ENCODE measurements at regions not wholly inside any gene's neighbourhood (a gene's known extent, or its start where the extent isn't known, plus 50 kb on each side); places are given as distances from the start of the nearest gene placed in this dataset.

- no peak for ATAC-seq (ENCODE audit: insufficient read depth, low read depth)
Measured at GRCh38 chr20:16119909-16120308, 453.3 kb downstream of the KIF16B start.

GRCh38 chr20:16115911-16116552 is 457.2 kb downstream of the KIF16B start:
- H3K9ac ChIP-seq (ENCODE audit: low read depth, low read length) = no peak overlapping the region
- H3K4me3 ChIP-seq (ENCODE audit: low read depth in 1 of 2, low read length in 2 of 2) = no peak overlapping the region
- no peaks in the 10 kb centered on the region for H4K20me1 ChIP-seq (ENCODE audit: insufficient read depth, low read length)
- H3K27ac ChIP-seq (ENCODE audit: low read length) = no peak overlapping the region
- no peaks in the 10 kb centered on the region for H3K36me3 ChIP-seq (ENCODE audit: insufficient read depth, low read length)
- no peaks in the 10 kb centered on the region for H3K9me3 ChIP-seq (ENCODE audit: insufficient read depth, low read length, severe bottlenecking)
- TF ChIP-seq EZH2 (IDR thresholded peaks at IDR 0.05; ENCODE audit: borderline replicate concordance, low read depth, low read length, severe bottlenecking) (no peak), CTCF (IDR thresholded peaks at IDR 0.05; ENCODE audit: borderline replicate concordance, extremely low read depth, low read length, poor library complexity, severe bottlenecking) (no peak)
- no peaks in the 10 kb centered on the region for H3K27me3 ChIP-seq (ENCODE audit: insufficient read depth, low read length, poor library complexity)
- DNase-seq (no peak), ATAC-seq (ENCODE audit: insufficient read depth, low read depth) (no peak)
- no peak overlapping the region for H2AFZ ChIP-seq (ENCODE audit: low read depth, low read length)
- no peaks in the 10 kb centered on the region for H3K79me2 ChIP-seq (ENCODE audit: insufficient read depth, low read length)
- H3K4me1 ChIP-seq (ENCODE audit: insufficient read depth, low read length) = no peaks in the 10 kb centered on the region
- no peak overlapping the region for H3K4me2 ChIP-seq (ENCODE audit: insufficient read depth, low read length)

More at GRCh38 chr20:16119909-16120308, 453.3 kb downstream of the KIF16B start:
- Histone ChIP-seq H3K79me2 (ENCODE audit: insufficient read depth, low read length) (no peaks in the 10 kb centered on the region), H3K27ac (ENCODE audit: low read length) (no peak overlapping the region), H3K4me3 (ENCODE audit: low read depth in 1 of 2, low read length in 2 of 2) (no peak overlapping the region), H3K4me2 (ENCODE audit: insufficient read depth, low read length) (no peak overlapping the region), H3K9ac (ENCODE audit: low read depth, low read length) (no peak overlapping the region), H3K36me3 (ENCODE audit: insufficient read depth, low read length) (no peaks in the 10 kb centered on the region), H4K20me1 (ENCODE audit: insufficient read depth, low read length) (no peaks in the 10 kb centered on the region), H3K4me1 (ENCODE audit: insufficient read depth, low read length) (no peaks in the 10 kb centered on the region), H2AFZ (ENCODE audit: low read depth, low read length) (no peak overlapping the region), H3K9me3 (ENCODE audit: insufficient read depth, low read length, severe bottlenecking) (no peaks in the 10 kb centered on the region), H3K27me3 (ENCODE audit: insufficient read depth, low read length, poor library complexity) (no peaks in the 10 kb centered on the region)
- DNase-seq = no peak
- TF ChIP-seq EZH2 (IDR thresholded peaks at IDR 0.05; ENCODE audit: borderline replicate concordance, low read depth, low read length, severe bottlenecking) (no peak), CTCF (IDR thresholded peaks at IDR 0.05; ENCODE audit: borderline replicate concordance, extremely low read depth, low read length, poor library complexity, severe bottlenecking) (no peak)

GRCh38 chr20:16113736-16114135 is 459.5 kb downstream of the KIF16B start:
- Histone ChIP-seq H3K27me3 (ENCODE audit: insufficient read depth, low read length, poor library complexity) (no peaks in the 10 kb centered on the region), H3K9me3 (ENCODE audit: insufficient read depth, low read length, severe bottlenecking) (no peaks in the 10 kb centered on the region), H3K9ac (ENCODE audit: low read depth, low read length) (no peak overlapping the region), H3K4me3 (ENCODE audit: low read depth in 1 of 2, low read length in 2 of 2) (no peak overlapping the region), H3K4me2 (ENCODE audit: insufficient read depth, low read length) (no peak overlapping the region), H3K36me3 (ENCODE audit: insufficient read depth, low read length) (no peaks in the 10 kb centered on the region), H3K79me2 (ENCODE audit: insufficient read depth, low read length) (no peaks in the 10 kb centered on the region), H4K20me1 (ENCODE audit: insufficient read depth, low read length) (no peaks in the 10 kb centered on the region), H3K4me1 (ENCODE audit: insufficient read depth, low read length) (no peaks in the 10 kb centered on the region), H2AFZ (ENCODE audit: low read depth, low read length) (no peak overlapping the region), H3K27ac (ENCODE audit: low read length) (no peak overlapping the region)
- ATAC-seq (ENCODE audit: insufficient read depth, low read depth) (no peak), DNase-seq (no peak)
- no peak for TF ChIP-seq EZH2 (IDR thresholded peaks at IDR 0.05; ENCODE audit: borderline replicate concordance, low read depth, low read length, severe bottlenecking)
- TF ChIP-seq CTCF (IDR thresholded peaks at IDR 0.05; ENCODE audit: borderline replicate concordance, extremely low read depth, low read length, poor library complexity, severe bottlenecking) = no peak
